KOPT-K1 (cell line): ENCODE measurements at regions not wholly inside any gene's neighbourhood (a gene's known extent, or its start where the extent isn't known, plus 50 kb on each side); places are given as distances from the start of the nearest gene placed in this dataset.
"Not testable (repeated sequence)": the region's sequence is repeated elsewhere in the genome, so short reads cannot be mapped to it uniquely, and the experiment has no call there.

Source experiments
- H3K27ac ChIP-seq: fragments of 200-600 bp; sonication (generic); 2 replicates; pipeline ENCODE4 v1.5.1; 2016; ENCODE audit warnings: antibody characterized with exemption, mild to moderate bottlenecking, low read depth, low read length; ENCODE audit not compliant: poor library complexity, severe bottlenecking
- H3K36me3 ChIP-seq: fragments of 200-600 bp; sonication (generic); 2 replicates; pipeline ENCODE4 v1.5.1; 2017; ENCODE audit warnings: antibody characterized with exemption, mild to moderate bottlenecking, low read length, moderate library complexity; ENCODE audit not compliant: insufficient read depth
- H3K9me3 ChIP-seq: fragments of 200-600 bp; sonication (generic); 2 replicates; pipeline ENCODE4 v1.5.1; 2017; ENCODE audit warnings: antibody characterized with exemption, low read length, mild to moderate bottlenecking; ENCODE audit not compliant: insufficient read depth, poor library complexity, severe bottlenecking

- not testable (repeated sequence) for H3K27ac ChIP-seq, H3K36me3 ChIP-seq, H3K9me3 ChIP-seq
Observed at GRCh38 chr17:34039759-34040555, 215.1 kb upstream of the CCL2 start.

- H3K36me3 ChIP-seq = no peaks in the 10 kb centered on the region
- H3K27ac ChIP-seq = no peak overlapping the region
- H3K9me3 ChIP-seq = peaks cover 5% of the 10 kb centered on the region
Observed at GRCh38 chr17:34045990-34046389, 209.1 kb upstream of the CCL2 start.

GRCh38 chr17:34051046-34051445, 204.0 kb upstream of the CCL2 start:
- no peaks in the 10 kb centered on the region for H3K36me3 ChIP-seq
- H3K9me3 ChIP-seq = peaks cover 2% of the 10 kb centered on the region
- no peak overlapping the region for H3K27ac ChIP-seq

GRCh38 chr17:34054495-34054894, 200.6 kb upstream of the CCL2 start:
- peaks cover 3% of the 10 kb centered on the region for H3K9me3 ChIP-seq
- no peaks in the 10 kb centered on the region for H3K36me3 ChIP-seq
- H3K27ac ChIP-seq = no peak overlapping the region

GRCh38 chr17:34055606-34056005, 199.5 kb upstream of the CCL2 start:
- H3K9me3 ChIP-seq = peaks cover 3% of the 10 kb centered on the region
- H3K36me3 ChIP-seq = no peaks in the 10 kb centered on the region
- no peak overlapping the region for H3K27ac ChIP-seq

GRCh38 chr17:34059423-34060220, 195.5 kb upstream of the CCL2 start:
- Histone ChIP-seq H3K9me3 (peaks cover 3% of the 10 kb centered on the region), H3K27ac (no peak overlapping the region), H3K36me3 (no peaks in the 10 kb centered on the region)

GRCh38 chr17:34066528-34066927, 188.6 kb upstream of the CCL2 start:
- H3K27ac ChIP-seq = no peak overlapping the region
- no peaks in the 10 kb centered on the region for H3K9me3 ChIP-seq
- no peaks in the 10 kb centered on the region for H3K36me3 ChIP-seq

GRCh38 chr17:34067011-34067410, 188.1 kb upstream of the CCL2 start:
- Histone ChIP-seq H3K9me3 (peaks cover 4% of the 10 kb centered on the region), H3K36me3 (no peaks in the 10 kb centered on the region), H3K27ac (no peak overlapping the region)

GRCh38 chr17:34068571-34068970, 186.5 kb upstream of the CCL2 start:
- Histone ChIP-seq H3K9me3 (peaks cover 6% of the 10 kb centered on the region), H3K27ac (no peak overlapping the region), H3K36me3 (no peaks in the 10 kb centered on the region)

GRCh38 chr17:34070712-34071111, 184.4 kb upstream of the CCL2 start:
- Histone ChIP-seq H3K36me3 (no peaks in the 10 kb centered on the region), H3K27ac (no peak overlapping the region), H3K9me3 (peaks cover 6% of the 10 kb centered on the region)

- H3K9me3 ChIP-seq = peaks cover 6% of the 10 kb centered on the region
- H3K27ac ChIP-seq = no peak overlapping the region
- H3K36me3 ChIP-seq = no peaks in the 10 kb centered on the region
Observed at GRCh38 chr17:34071886-34072420, 183.1 kb upstream of the CCL2 start.

GRCh38 chr17:34075076-34075475, 180.0 kb upstream of the CCL2 start:
- Histone ChIP-seq H3K36me3 (no peaks in the 10 kb centered on the region), H3K9me3 (peaks cover 6% of the 10 kb centered on the region), H3K27ac (no peak overlapping the region)

GRCh38 chr17:34076743-34077631, 178.1 kb upstream of the CCL2 start:
- no peak overlapping the region for H3K27ac ChIP-seq
- no peaks in the 10 kb centered on the region for H3K36me3 ChIP-seq
- H3K9me3 ChIP-seq = peaks cover 3% of the 10 kb centered on the region

- no peaks in the 10 kb centered on the region for H3K9me3 ChIP-seq
- no peaks in the 10 kb centered on the region for H3K36me3 ChIP-seq
- no peak overlapping the region for H3K27ac ChIP-seq
Observed at GRCh38 chr17:34081269-34081668, 173.8 kb upstream of the CCL2 start.

GRCh38 chr17:34082404-34082803, 172.7 kb upstream of the CCL2 start:
- H3K36me3 ChIP-seq = no peaks in the 10 kb centered on the region
- H3K9me3 ChIP-seq = no peaks in the 10 kb centered on the region
- H3K27ac ChIP-seq = no peak overlapping the region
